HG03196 (cell line): ENCODE measurements at regions not wholly inside any gene's neighbourhood (a gene's known extent, or its start where the extent isn't known, plus 50 kb on each side); places are given as distances from the start of the nearest gene placed in this dataset.
"Not testable (repeated sequence)": the region's sequence is repeated elsewhere in the genome, so short reads cannot be mapped to it uniquely, and the experiment has no call there.

Experiments
- ATAC-seq: cut with Tn5 transposase; IDR thresholded peaks from one replicate; pipeline ENCODE4 v1.9.1; 2021; ENCODE audit not compliant: unreplicated experiment

GRCh38 chr9:18066608-18067007 is 407.3 kb upstream of the ADAMTSL1 start:
- ATAC-seq = not testable (repeated sequence)

DNA sequence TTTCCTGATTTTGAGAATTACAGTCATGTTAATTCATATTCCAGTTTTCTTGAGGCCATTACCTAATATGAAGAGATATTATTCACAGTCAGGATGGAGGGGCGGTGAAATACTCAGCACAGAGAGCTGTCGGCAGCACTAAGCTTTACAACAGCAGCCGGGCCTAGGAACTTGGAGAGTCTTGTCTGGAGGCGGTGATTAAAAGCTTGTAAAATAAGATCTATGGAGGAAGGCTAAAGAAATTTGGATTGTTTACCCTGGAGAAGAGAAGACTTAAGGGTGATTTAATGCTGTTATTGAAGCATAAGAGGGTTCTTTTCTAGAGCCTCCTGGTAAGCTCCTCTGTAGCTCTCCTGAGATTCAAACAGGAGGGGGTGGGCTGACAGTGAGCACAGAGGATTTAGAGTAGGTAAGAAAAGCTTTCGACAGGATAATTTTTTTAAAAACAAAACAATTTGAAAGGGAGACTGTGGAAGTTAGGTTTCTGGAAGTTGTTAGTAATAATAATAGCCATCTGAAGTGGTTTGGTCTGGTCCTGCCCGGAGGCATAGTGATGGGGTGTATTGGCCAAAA is 406.3 kb upstream of the ADAMTSL1 start:
- ATAC-seq = no peak

DNA sequence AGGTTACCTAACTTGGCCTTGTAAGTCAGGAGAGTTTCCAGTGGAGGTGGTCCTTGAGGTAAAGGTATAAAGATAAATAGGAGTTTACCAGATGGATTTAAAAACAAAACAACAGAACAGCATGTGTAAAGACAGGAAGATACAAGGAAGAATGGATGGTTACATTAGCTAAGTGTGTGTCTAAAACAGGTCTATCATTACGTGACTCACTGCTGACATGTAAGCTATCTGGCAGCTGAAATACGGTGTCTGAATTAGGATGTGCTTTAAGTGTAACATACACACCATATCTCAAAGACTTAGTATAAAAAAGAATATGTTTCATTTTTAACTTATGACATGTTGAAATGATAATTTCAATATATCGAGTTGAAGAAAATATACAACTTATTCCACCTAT is 405.1 kb upstream of the ADAMTSL1 start:
- ATAC-seq = no peak

- no peak for ATAC-seq
Observed at GRCh38 chr9:18071651-18072060, 402.3 kb upstream of the ADAMTSL1 start.

GRCh38 chr9:18073002-18073401 is 401.0 kb upstream of the ADAMTSL1 start:
- no peak for ATAC-seq

- ATAC-seq = no peak
Observed at GRCh38 chr9:18074041-18074440, 399.9 kb upstream of the ADAMTSL1 start.

- no peak for ATAC-seq
Observed at GRCh38 chr9:18075253-18075952, 398.6 kb upstream of the ADAMTSL1 start.

DNA sequence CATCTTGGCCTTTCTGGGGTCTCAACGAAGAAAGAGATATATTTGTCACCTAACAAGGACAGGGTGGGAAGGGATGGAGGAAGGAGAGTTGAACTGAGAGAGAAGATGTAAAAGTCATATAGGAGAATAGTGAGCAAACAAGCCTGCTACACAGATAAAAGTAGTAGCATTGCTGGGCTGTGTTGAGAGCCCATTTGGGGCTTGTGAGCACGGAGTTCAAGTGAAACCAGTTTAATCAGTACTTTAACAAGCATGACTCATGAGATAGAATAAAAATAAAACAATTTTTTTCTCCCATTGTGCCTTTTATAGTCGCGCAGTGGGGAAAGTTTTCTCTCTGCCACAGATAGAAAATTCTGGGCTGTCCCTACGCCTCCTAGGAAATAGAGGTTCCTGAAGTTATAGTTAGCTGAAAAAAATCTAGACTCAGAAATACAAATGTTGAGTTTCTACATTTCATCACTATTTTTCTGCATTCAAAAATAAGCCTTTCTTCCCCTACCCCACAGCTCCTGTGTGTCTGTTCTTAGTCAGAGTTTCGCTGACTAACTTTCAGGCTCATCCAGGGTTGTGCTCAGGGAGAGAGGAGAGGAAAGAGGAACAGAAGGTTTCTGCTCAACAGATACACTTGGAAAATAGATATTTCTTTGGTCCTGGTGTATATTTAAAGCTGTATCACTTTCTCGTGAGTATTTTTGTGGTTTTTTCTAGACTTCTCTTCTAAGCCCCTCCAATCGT is 395.8 kb upstream of the ADAMTSL1 start:
- no peak for ATAC-seq

GRCh38 chr9:18092138-18092537 is 381.8 kb upstream of the ADAMTSL1 start:
- no peak for ATAC-seq

- no peak for ATAC-seq
Observed at GRCh38 chr9:18106006-18106560, 367.9 kb upstream of the ADAMTSL1 start.

- no peak for ATAC-seq
Observed at GRCh38 chr9:18109675-18110074, 364.3 kb upstream of the ADAMTSL1 start.

DNA sequence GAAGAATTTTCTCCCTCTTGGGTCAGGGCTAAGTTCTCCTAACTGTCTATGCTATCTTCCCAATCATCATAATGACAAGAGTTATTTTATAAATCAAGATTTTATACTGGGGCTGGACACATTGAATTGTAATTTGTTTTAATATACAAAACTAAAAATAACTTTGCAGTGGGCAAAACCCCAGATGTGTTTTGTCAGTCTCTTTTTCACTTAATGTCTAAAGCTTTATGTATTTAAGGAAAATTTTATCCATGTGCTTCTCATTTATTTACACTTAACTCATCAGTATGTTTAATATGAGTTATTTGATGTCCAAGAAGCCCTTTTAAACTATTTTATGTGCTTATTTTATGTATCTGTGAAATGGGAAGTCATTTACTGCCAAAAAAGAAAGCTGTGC is 362.8 kb upstream of the ADAMTSL1 start:
- no peak for ATAC-seq

- ATAC-seq = no peak
Observed at GRCh38 chr9:18114559-18115475, 359.1 kb upstream of the ADAMTSL1 start.

DNA sequence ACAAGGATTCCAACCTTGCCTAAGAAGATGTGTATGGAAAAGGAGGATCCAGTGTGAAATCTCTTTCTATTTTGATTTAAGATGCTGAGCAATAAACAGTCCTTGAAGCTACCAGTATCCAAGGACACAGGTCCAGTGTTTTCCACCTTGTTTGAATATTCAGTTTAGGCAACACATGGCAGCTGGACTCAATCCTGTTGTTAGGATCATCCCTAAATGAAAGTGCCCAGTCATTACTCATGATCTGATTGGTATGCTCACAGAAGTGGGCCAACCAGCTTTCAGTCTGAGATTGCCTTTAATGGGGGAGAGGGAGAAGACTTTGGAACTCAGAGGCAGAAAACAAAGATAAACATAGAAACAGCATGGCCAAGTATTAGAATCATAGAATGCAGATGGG is 355.7 kb upstream of the ADAMTSL1 start:
- no peak for ATAC-seq

DNA sequence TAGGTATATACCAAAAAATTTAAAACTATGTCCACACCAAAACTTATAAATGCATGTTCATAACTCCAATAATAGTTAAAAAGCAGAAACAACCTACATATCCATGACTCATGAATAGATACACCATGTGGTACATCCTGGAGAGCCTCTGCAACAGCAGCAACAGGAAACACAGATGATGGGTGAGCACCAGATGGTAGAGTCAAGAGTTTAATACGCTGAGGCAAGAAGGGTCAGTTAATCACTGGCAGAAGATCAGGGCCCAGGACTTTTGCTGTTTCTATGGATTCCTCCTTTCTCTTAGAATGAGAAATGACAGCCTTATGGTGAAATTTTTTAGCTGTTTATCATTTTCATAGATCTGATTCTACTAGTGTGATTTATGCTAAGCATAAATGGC is 351.8 kb upstream of the ADAMTSL1 start:
- ATAC-seq = no peak

DNA sequence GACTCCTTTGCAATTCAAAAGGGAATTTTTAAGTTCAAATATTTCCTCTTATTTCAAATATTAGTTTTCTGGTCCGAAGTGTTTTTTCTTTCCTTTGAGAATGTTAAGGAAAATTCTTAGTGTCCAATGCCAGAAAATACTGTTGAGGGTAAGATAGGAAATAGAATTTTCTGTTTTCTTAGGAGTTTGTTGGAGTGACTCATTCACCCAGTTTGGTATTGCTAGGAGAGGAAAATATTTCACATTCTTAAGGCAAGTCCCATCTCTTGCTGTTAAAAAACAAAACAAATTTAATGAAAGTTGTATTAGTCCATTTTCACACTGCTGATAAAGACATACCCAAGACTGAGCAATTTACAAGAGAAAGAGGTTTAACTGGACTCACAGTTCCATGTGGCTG is 349.2 kb upstream of the ADAMTSL1 start:
- no peak for ATAC-seq

- ATAC-seq = no peak
Observed at GRCh38 chr9:18126831-18127498, 347.0 kb upstream of the ADAMTSL1 start.

DNA sequence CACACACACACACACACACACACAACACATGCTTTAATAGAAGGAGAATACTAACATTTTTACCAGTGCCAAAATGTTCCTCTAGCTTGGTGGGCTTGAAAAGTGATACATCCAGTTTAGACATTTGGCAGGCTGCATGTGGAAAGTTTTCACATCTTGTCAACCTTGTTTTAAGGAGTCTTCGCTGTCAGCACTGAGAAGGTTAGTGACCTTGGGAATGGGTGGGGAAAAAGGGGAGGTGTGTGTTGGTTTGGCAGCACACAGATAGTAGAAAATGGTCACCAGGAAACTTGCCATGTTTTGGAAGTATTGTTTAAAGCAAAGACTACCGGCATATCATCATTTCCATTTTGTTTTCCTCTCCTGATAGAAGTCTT is 346.5 kb upstream of the ADAMTSL1 start:
- no peak for ATAC-seq

DNA sequence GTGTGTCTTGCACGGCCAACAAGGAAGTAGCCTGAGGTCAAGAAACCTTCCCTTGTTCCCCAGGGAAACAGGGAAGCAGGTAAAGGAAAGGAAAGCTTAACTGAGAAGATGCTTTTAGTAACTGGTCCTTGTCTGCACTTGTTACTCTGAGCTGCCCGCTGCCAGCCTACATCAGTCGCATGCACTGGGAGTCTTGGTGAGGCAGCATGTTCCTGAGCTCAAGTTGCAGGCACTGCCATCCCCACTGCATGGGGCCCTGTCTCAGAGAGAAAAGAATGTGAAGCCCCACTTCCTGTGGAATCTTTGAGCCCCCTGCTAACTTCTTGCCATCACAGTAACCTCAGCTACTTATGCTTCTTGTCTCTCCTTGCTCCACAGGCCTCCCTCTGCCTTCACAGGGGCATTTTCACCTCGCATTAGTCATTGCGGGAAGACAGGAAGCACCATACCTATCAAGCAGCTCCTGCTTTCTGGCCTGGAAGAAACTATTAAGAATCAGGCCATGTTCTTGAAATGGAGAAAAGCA is 344.1 kb upstream of the ADAMTSL1 start:
- no peak for ATAC-seq

DNA sequence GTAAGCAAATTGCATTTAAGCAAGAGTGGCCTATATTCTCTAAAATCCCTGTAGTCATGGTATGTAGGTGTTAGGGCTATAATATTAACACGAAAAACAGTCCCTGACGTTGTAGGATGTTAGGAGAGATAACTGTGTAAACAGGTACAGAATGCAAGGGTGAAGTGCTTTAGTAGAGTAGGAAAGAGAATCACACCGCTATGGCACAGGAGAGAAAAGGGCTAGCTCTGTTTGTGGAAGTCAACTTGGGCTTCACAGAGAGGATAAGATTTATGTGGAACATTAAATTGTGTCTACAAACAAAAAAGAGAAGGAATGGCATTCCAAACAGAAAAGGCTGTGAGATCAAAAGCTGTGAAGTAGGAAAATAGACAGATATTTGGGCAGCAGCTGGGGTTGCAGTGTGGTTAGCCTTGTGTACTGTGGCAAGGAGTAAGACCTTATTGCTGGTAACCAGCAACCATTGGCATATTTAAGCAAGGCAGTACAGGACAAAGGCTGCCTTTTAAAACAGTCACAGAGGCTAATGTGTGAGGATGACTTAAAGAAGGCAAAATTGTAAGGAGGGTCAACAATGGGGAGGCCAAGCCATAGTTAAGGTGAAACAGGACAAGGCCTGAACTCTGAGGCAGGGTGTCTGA is 337.5 kb upstream of the ADAMTSL1 start:
- ATAC-seq = no peak
